GM18519 (cell line): ENCODE measurements at regions not wholly inside any gene's neighbourhood (a gene's known extent, or its start where the extent isn't known, plus 50 kb on each side); places are given as distances from the start of the nearest gene placed in this dataset.

ENCODE experiments used
- ATAC-seq: cut with Tn5 transposase; IDR thresholded peaks from one replicate; pipeline ENCODE4 v1.9.1; 2021; ENCODE audit warnings: mild to moderate bottlenecking, moderate library complexity; ENCODE audit not compliant: unreplicated experiment, low FRiP score

DNA sequence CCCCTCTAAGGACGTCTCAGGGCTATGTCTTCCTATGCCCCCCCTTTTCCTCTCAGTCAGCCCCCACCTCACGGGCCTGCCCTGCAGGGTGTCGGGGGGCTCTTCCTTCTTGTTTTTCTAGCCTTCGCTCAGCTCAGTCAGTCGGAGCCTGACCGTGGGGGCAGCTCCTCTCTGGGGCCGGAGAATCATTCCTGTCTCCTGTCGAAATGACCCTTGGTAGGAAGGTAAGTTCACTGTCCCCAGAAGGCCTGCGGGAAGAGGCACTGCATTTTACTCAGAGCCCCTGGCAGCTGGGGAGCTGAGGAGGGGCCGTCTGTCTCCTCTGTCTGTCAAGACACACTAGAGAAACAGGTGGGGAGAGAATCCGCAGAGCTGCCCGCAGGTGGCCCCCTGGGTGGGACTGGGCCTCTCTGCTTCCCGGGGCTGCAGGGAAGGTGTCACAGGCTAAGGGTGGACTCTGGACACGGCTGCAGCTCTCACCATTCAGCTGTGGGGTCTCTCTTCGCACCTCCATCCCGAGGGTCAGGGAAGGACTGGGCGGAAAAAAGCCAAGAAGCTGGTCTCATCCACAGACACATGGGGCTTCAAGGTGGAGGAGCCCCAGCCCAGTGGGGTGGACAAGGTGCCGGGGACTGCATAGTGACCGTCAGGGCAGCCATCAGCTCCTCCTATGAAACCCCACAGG lies 112.8 kb upstream of the TNRC6C start:
- ATAC-seq: no peak

GRCh38 chr17:77846531-77847085 lies 111.9 kb upstream of the TNRC6C start:
- no peak for ATAC-seq

DNA sequence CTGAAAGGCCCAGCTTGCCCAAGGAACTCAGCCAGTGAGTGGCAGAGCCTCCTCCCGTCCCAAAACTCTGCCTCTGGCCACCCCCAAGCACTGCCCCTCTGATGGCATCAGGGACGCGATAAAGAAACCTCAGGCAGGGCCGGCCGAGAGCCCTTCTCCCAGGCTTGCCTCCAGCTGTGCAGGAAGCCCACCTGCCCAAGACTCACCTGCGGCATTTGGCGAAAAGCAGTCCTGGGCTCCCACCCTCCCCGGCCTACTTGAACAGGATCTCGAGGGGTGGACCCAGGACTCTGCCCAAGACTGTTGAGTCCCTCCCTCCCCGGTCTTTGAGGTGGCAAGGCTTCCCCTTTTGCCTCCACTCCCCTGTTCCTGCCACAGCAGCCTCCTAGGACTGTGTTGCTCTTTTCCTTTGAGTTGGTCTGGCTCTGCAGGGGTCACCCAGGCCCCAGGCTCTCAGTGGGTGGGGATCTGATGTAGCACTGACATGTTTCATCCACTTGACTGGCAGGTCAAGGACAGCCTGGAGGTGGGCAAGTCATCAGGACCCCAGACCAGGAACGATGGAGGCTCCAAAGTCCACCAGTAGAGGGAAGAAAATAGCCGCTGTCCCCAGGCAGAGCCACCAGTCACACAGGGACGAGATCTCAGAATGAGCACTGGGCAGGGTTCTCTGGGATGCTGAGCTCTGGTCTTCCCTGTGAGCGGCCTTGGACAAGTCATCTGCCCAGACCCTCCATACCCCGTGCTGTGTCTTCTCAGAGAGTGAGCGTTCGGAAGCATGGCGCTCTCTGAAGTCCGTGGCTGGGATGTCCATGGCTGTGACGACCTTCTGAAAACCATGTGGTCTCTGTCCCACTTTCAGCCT lies 111.0 kb upstream of the TNRC6C start:
- no peak for ATAC-seq

DNA sequence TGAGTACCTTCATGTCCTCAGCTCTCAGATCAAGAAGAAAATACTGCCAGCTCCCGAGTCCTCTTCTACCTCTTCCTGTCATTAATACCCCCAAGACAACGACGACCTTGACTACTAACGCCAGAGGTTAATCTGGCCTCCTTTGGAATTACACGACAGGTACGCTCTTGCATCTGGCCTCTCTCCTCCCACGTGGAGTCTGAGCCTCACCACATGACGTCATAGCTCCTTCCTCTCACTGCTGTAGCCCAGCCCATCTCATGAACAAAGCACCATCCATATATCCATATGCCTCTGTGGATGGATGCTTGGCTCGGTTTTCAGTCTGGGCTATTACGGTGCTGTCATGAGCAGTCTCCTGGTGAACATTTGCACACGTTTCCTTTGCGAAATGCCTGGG lies 110.2 kb upstream of the TNRC6C start:
- no peak for ATAC-seq

GRCh38 chr17:77849239-77849638 lies 109.3 kb upstream of the TNRC6C start:
- ATAC-seq: no peak

GRCh38 chr17:77851921-77852320 lies 106.6 kb upstream of the TNRC6C start:
- ATAC-seq: no peak

DNA sequence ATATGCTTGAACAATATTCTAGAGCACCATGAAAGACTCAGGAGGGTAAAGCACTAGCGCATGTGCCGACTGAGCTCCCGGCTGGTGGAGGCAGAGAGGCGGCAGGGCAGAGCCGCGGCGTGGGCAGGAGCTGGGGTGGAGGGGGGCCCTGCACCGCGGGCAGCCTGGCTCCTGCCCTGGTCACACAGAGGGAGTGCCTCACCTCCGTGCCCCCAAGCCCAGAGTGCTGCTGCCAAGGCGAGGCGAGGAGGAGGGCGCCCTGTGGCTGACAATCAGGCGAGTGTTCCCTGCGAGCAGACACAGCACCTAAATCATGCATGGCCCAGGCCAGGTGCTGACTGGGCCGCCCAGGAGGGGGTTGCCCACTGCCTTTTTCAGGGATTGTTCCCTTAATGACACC lies 105.8 kb upstream of the TNRC6C start:
- no peak for ATAC-seq

- no peak for ATAC-seq
Observed at GRCh38 chr17:77853191-77853977, 105.1 kb upstream of the TNRC6C start.

GRCh38 chr17:77854083-77854758 lies 104.3 kb upstream of the TNRC6C start:
- no peak for ATAC-seq

DNA sequence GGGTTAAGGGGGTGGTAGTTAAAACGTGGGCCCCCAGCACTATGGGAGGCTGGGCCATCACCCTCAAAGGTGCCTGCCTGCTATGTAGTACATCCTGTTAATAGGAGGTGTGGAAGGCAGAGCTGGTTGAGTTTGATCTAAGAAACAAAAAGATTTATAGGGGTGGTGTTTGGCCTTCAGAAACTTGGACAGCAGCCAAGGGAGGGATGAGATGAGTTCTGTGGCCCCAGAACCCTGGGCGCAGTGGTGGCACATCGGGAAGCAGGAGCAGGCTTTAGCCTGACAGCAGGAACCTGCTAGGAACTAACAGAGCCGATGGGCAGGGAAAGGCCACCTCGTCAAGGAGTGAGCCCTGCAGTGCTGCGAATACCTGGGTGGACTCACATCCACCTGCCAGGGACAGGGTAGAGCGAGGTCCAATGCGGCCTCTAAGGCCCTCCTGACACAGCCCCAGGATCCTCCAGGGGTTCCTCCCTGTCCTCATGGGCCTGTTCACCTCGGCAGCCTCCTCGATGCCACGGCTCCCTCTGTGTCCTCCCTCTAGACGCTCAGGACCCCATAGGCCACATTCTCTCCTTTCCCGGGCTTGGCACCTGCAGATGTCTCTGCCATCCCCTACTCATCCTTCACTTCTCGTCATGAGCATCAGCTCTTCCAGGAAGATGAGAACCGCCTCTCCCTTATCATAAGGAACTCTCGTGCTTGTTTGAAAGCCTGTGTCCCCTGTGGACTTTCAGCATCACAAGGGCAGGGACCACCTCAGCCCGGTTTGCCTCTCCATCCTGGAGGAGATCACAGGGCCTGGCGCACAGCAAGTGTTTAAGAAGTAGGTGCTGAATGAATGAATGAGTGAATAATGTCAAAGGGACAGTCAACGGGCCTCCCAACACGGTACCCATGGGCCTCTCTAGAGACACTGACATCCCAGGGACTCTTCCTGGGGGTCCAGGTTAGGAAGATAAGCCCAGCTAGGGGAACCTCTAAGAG lies 103.5 kb upstream of the TNRC6C start:
- ATAC-seq: no peak

DNA sequence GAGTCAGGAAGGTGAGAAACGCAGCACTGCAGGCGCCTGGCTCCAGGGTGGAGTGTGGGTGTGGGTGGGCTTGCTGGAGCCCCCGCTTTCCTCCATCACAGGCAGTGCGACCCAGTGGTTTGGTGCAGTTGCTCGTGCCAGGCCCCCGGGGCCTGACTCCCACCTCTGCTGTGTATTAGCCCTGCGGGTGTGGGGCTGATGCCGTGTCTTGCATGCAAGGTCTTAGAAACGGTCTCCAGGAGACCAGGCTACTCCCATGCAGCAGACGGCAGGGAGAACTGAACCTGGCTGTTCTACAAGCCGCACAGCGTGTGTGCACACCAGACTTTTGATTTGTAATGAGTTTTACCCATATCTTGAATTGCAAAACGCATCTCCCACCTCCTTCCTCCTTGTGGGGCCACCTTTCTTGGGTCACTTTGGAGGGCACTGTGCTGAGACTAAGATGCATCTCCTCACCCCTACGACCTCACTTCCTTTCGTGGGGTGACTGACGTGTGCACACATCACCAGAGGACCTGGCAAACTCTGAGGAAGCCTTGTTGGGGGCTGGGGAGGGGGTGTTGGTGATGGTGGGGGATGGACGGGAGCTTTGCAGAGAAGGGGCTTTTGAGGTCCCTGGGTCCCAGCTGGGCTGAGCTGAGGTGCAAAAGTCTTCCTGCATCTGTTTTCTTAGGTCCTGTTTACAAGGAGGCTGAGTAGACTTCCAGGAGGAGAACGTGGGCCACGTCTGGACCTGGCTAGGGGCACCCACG lies 101.8 kb upstream of the TNRC6C start:
- ATAC-seq: no peak

DNA sequence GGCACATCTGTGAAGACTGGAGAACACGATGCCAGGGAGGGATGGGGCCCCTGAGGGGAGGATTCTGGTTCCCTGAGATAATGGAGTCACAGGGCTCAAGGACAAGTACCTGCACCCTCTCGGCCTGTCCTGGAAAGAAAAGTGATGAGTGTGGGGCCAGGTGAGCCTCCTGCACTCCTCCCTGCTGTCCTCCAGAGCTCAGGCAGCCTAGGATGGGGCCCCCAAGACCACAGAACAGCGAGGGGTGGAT lies 101.3 kb upstream of the TNRC6C start:
- ATAC-seq: no peak

DNA sequence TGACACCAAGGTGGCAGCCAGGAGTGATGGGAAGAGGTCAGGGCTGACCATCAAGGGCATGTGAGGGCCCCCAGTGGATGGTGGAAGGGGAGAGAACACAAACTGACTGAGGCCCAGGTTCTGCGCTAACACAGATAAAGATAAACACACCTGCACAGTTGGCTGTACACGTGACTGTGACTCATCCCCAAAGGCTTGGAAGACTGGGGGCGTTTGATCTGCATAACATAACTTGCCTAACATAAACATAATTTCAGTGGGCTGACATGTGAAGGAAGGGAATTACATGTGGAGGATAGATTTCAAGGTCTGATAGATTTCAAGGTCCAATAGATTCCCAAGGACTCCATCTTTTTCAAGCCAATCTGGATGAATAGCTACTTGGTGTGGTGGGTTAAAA lies 100.9 kb upstream of the TNRC6C start:
- ATAC-seq: no peak

DNA sequence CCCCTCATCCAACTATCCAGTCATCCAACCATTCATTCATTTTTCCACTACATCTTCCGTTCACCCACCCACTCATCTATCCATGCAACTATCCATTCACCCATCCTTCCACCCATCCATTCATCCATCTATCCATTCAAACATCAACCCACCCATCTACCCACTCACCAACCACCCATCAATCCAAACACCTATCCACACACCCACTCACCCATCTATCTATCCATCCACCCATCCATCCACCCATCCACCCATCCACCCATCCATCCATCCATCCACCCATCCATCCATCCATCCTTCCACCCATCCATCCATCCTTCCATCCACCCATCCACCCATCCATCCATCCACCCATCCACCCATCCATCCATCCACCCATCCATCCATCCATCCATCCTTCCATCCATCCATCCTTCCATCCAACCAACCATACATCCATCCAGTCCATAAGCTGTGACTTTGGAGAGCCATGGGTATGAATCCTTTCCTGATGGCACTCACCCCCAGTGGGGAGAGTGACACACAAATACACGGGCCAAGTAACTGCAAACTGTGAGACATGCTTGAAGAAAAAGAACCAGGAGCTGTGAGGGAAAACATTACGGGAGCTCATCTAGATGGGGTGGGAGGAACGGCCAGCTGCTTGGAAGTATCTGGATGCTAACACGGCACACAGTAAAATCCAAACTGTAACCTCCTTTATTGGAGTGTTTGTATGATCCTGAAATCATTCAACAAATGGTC lies 100.0 kb upstream of the TNRC6C start:
- no peak for ATAC-seq

DNA sequence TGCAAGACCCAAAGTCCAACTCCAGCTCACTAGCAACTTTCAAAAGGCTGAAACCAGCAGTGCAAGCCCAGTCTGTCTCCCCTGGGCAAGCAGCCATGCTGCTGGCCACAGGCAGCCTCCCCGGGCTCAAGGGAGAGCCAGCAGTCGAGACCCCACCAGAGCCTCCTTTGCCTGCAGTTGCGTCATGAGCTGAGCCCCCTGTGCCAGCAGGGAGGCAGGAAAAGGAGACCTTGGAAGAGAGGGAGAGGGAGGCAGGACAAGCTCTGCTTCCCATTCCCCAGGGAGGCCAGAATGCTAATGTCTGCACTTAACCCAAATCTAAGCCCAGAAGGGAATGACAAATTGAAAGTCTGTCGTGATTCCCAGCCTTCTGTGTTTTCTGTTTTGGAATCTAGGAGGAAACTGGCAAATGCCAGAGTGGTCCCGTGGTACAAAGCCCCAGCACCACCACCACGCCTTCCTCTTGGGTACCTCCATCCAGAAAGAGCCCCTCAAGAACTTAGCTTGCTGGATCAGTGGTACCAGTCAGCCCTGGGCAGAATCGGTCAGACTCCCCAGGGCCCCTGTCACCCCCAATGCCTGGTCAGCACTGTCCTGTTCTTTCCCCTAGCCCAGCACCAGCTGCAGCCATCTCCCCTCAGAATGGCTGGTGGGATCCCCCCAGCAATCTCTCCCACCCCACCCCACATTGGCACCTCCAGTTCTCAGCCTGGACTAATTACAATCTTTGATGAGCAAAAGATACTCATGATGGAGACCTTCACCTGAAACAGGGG lies 99.3 kb upstream of the TNRC6C start:
- ATAC-seq: no peak

- ATAC-seq: no peak
Observed at GRCh38 chr17:77861133-77861695, 97.3 kb upstream of the TNRC6C start.
